MM.1S (cell line): ENCODE measurements at regions not wholly inside any gene's neighbourhood (a gene's known extent, or its start where the extent isn't known, plus 50 kb on each side); places are given as distances from the start of the nearest gene placed in this dataset.

Experiments
- CTCF ChIP-seq: fragments of 300-600 bp; sonication (generic); IDR thresholded peaks from 2 replicates; pipeline ENCODE4 v1.5.1; 2016; ENCODE audit warnings: antibody characterized with exemption, low read length, mixed read lengths
- EZH2 ChIP-seq: fragments of 300-600 bp; sonication (generic); optimal IDR thresholded peaks from 2 replicates; pipeline ENCODE3; 2017; ENCODE audit warnings: low read depth, mild to moderate bottlenecking, antibody characterized with exemption, low read length, mixed read lengths

GRCh38 chr7:32224276-32224675 is 154.1 kb upstream of the PDE1C start:
- TF ChIP-seq CTCF (no peak), EZH2 (no peak)
